Peyer's patch (tissue), 4 donors: ENCODE measurements at regions not wholly inside any gene's neighbourhood (a gene's known extent, or its start where the extent isn't known, plus 50 kb on each side); places are given as distances from the start of the nearest gene placed in this dataset.

Source experiments
- CTCF ChIP-seq, 6 experiments: fragments of 450-650 bp in 4 of 6; fragments of 200-600 bp in 2 of 6; sonication (generic) in 1 of 6; IDR thresholded peaks; one replicate each; pipeline ENCODE4 v1.5.1; 2017 to 2019; ENCODE audit warnings: antibody characterized with exemption in 6 of 6, mild to moderate bottlenecking in 3 of 6, moderate library complexity in 1 of 6
- POLR2A ChIP-seq, 2 donors: fragments of 450-650 bp; IDR thresholded peaks; one replicate each; pipeline ENCODE4 v1.5.1; 2017; ENCODE audit warnings: antibody characterized with exemption in 2 of 2, mild to moderate bottlenecking in 2 of 2, moderate library complexity in 2 of 2

- TF ChIP-seq CTCF (IDR thresholded peaks at IDR 0.05) (no peak), POLR2A (IDR thresholded peaks at IDR 0.05) (no peak)
These were observed 1326.0 kb upstream of the C9orf72 start for GRCh38 chr9:28899267-28899666.
